Stimulated activated CD8-positive, alpha-beta memory T cell treated with anti-CD3 and anti-CD28 coated beads, Interleukin-12 subunit alpha, Interleukin-12 subunit beta, amount 100 ng/mL, for 24 hours (primary cell): ENCODE measurements at regions not wholly inside any gene's neighbourhood (a gene's known extent, or its start where the extent isn't known, plus 50 kb on each side); places are given as distances from the start of the nearest gene placed in this dataset.

ENCODE experiments used
- DNase-seq: peaks from one replicate; pipeline ENCODE4 v3.0.0-alpha.2; 2020; ENCODE audit errors: extremely low read depth

GRCh38 chr6:105651969-105652368 is 249.1 kb upstream of the PREP start:
- DNase-seq, result no peak

DNA sequence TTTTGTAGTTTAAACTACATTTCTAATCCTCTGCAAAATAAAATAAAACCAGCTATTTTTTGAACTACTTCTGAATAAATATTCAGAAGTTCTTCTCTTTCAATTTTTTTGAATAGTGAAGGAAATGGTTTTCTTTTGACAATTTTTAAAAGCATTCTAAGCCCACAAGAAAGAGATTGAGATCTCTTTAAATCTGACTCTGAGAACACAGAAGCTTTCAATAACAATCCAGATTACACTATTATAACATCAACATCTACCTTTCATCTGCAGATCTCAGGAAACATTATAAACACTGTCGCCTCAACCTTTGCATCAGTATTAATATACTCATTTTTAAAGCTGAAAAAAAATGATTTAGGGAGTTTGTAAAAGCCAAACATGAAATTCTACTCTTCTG is 247.5 kb upstream of the PREP start:
- DNase-seq, result no peak

- DNase-seq, result no peak
These were observed 246.3 kb upstream of the PREP start for GRCh38 chr6:105649192-105649591.

- DNase-seq, result no peak
These were observed 245.4 kb upstream of the PREP start for GRCh38 chr6:105648276-105648675.

GRCh38 chr6:105646391-105646867 is 243.5 kb upstream of the PREP start:
- DNase-seq, result no peak

DNA sequence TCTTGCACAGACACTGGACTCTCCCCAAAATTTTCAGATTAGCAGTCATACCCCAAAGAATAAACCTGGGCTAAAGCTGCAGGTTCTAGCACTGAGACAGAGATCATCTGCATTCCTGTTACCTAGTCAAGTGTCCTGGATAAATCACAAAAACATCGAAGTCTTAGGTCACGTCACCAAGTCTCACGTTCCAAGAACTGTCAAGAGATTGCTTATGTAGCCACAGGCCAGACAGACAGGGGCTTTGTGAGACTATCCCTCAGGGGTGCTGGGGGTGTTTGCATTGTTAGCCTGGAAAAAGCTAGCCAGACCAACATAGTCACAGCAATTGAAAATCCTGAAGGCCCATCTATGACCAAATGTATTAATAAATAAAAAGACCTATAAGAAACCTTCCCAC is 243.1 kb upstream of the PREP start:
- DNase-seq, result no peak

GRCh38 chr6:105645156-105645555 is 242.3 kb upstream of the PREP start:
- DNase-seq, result no peak

DNA sequence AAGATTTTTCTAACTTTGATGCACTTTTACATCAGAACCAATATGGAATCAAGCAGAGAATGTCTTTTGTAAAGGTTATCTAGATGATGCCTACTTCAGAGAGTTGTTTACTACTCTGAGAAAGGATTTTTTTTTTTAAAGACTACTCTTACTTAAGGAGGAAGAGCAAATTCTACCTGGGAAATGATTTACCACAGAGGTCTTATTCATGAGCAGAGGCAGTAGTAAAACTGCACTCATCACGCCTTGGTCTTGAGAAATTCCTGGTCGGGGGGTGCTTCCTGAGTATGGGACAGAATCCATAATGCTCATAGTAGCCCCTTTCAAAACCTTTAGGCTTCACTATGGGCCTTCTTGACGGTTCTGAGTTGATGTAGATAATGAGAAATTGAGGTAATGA is 241.8 kb upstream of the PREP start:
- no peak for DNase-seq

GRCh38 chr6:105644073-105644489 is 241.2 kb upstream of the PREP start:
- DNase-seq, result no peak

DNA sequence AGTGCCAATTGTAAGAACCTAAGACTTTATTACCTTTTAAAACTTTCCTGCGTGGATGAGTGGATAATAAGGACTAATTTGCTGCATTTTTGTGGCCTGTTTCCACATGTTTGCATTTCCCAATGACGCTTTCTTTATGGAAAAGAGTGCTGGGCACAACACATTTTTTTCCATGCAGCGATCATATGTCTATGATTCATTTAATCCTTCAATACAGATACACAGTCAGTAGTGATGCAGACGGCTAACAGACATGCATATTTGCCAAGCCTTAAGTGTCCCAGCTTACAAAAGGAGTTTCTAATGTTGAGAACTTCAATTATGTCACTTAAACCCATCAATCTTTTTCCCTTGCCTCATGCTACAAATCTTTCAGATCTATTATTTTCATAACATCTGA is 239.8 kb upstream of the PREP start:
- DNase-seq, result no peak

GRCh38 chr6:105641504-105641903 is 238.6 kb upstream of the PREP start:
- DNase-seq, result no peak

GRCh38 chr6:105639124-105639523 is 236.2 kb upstream of the PREP start:
- DNase-seq, result no peak

GRCh38 chr6:105633814-105634213 is 230.9 kb upstream of the PREP start:
- DNase-seq, result no peak

DNA sequence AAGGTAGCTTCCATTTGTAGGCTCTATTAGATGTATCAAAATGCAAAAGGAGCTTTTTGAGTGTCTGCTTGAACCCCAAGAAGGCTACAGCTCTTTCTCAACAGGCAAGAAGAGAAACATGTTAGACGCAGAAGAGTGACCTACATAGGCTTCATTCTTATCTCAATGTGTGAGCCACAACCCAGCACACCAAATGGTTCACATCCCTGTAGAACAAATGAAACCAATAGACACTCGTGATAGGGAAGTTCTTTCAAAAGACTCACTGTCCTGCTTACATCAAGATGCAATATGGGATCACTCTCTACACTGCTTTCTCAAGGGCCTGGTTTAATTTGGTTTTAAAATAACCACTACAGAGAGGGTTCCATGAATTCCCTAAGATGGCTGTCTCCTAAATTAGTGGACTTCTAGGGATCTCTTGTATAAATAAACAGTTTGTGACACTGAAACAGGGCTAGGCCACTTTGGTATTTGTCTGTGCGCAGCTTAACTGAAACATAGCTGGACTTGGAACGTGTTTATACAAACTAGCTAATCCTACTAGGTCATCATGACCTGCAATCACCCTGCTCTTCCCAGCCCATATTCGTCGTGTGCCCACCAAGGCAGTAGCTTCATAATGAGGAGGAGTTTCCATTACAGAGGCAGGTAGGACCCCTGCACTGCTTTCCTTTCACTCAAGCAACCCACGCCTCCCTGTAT is 225.4 kb upstream of the PREP start:
- DNase-seq, result no peak

DNA sequence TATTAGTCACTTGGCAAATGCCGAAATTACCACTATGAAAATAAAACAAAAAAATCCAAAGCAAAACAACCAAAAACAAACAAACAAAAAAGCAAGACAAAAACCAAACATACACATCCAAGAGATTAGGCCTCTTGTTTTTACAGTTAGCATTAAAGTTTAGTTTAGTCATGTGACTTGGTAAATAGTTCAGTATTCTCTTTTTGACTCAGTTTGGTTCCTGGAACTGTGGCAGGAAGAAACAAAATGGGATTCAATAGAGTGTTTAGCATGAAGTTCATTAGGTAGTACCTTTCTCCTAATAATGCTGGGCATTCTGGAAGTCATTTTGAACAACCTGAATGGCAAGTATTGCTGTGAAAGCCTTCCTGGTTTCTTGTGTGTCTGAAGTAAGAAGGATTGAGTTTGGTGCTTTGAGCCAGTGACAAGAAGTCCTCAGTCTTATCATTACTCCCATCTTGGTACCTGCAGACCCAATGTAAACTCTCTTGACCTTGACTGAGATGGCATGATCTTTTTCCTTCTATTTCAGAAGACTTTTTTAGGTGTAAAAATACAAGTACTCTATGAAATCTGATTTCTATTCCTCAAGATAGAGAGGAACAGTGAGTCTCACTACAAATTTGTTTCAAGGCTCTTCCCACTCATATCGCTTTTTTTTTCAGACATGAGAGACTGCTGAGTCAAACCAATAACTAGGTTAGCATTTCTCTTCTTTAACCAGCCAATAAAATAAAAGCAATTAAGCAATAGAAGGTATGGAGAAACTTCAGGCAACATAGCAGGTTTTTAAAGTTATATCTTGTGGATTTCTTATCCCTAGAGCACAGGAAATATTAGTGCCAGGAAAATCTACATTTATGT is 223.6 kb upstream of the PREP start:
- DNase-seq, result no peak

DNA sequence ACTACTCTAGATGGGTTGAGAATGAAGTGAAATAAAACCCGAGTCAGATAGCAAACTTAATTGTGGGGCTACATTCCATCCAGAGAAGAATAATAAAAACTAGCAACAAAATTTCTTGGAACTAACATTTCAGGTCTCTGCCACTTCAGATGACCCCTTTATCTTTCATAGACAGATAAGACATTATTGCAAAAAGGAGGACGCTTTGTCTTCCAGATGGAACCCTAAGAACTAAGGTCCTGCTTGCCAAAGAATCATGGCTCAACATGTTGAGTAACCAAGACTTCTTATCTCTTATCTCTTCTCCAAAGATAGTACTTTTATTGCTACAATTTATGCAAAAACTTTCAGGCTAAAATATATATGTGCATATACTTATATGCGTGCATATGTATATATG is 221.1 kb upstream of the PREP start:
- no peak for DNase-seq

GRCh38 chr6:105622226-105622625 is 219.3 kb upstream of the PREP start:
- DNase-seq, result no peak

DNA sequence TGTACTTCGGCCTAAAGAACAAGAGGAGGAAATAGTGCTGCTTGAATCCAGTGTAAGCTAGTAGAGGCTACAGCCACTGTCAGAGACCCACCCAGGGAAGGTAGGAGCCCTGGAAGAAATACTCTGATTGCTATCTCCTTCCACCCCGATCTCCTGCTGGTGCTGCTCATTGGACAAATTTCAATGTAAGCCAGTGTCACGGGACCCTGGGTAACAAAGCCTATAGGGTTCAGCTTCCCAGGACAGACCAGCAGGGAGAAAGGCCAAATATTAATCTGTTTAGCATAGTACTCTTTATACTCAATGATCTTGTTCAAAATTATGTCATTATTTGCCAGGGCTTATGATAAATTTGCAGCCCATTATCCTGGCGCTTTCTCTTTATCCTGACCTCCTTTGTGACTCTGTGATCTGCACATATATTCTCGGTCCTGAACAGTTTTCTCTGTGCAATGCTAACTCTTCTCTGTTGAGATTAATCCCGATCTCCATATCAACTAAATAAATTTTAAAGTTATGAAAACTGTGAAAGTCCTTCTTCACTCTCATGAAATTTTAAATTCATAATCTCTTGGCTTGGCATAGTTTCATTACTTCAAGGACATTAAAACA is 218.8 kb upstream of the PREP start:
- no peak for DNase-seq

DNA sequence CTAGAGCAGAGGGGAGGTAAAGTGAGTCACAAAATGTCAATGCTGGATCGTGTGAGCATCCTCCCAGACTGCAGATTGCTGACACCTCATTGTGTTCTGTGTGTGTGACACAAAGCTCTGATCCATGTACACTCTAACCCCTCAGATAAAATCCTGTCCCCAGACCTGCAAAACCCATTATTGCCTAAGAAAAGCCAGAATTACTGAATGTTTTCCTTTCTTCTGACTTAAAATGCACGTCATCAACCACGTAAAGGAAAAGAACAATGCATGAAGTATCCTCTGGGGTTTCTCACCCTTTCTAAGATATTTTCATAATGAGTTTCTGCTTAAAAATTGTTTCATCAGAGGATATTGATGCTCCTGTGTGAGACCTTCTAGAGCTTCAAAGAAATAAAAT is 218.0 kb upstream of the PREP start:
- DNase-seq, result no peak

- DNase-seq, result no peak
These were observed 217.3 kb upstream of the PREP start for GRCh38 chr6:105619971-105620741.

GRCh38 chr6:105618247-105618646 is 215.4 kb upstream of the PREP start:
- DNase-seq, result no peak

GRCh38 chr6:105616521-105616920 is 213.6 kb upstream of the PREP start:
- DNase-seq, result no peak
